ENCODE measurements at regions not wholly inside any gene's neighbourhood (a gene's known extent, or its start where the extent isn't known, plus 50 kb on each side); places are given as distances from the start of the nearest gene placed in this dataset.
"Not testable (repeated sequence)": the region's sequence is repeated elsewhere in the genome, so short reads cannot be mapped to it uniquely, and the experiment has no call there.

- no peak for DNase-seq (ENCODE audit: low spot score)
These were observed 134.8 kb downstream of the RTP5 start for GRCh38 chr2:242004223-242004901.

DNA sequence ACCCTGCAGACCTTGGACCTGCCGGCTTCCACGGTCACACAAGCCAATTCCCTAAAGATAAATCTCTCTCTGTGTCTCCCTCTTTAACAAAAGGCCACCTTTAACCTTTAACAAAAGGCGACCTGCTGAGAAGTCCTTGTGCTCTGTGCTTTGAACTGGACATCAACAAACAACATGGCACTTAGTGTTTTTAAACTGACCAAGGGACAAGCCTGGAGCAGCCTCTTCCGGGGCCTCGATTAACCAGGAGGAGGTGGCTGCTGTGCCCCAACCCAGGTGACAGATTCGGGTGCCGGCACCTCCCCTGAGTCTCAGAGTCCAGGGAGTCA, 135.3 kb downstream of the RTP5 start:
- no peak for DNase-seq (ENCODE audit: low spot score)

- not testable (repeated sequence) for DNase-seq (ENCODE audit: low spot score)
These were observed 136.6 kb downstream of the RTP5 start for GRCh38 chr2:242006091-242006634.

DNA sequence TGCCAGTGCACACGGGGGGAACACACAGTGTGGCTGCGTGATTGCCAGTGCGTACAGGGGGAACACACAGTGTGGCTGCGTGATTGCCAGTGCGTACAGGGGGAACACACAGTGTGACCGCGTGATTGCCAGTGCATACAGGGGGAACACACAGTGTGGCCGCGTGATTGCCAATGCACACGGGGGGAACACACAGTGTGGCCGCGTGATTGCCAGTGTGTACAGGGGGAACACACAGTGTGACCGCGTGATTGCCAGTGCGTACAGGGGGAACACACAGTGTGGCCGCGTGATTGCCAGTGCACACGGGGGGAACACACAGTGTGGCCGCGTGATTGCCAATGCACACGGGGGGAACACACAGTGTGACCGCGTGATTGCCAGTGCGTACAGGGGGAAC, 139.4 kb downstream of the RTP5 start:
- not testable (repeated sequence) for DNase-seq (ENCODE audit: low spot score)

- DNase-seq (ENCODE audit: low spot score), result not testable (repeated sequence)
These were observed 140.3 kb downstream of the RTP5 start for GRCh38 chr2:242009846-242010245.

DNA sequence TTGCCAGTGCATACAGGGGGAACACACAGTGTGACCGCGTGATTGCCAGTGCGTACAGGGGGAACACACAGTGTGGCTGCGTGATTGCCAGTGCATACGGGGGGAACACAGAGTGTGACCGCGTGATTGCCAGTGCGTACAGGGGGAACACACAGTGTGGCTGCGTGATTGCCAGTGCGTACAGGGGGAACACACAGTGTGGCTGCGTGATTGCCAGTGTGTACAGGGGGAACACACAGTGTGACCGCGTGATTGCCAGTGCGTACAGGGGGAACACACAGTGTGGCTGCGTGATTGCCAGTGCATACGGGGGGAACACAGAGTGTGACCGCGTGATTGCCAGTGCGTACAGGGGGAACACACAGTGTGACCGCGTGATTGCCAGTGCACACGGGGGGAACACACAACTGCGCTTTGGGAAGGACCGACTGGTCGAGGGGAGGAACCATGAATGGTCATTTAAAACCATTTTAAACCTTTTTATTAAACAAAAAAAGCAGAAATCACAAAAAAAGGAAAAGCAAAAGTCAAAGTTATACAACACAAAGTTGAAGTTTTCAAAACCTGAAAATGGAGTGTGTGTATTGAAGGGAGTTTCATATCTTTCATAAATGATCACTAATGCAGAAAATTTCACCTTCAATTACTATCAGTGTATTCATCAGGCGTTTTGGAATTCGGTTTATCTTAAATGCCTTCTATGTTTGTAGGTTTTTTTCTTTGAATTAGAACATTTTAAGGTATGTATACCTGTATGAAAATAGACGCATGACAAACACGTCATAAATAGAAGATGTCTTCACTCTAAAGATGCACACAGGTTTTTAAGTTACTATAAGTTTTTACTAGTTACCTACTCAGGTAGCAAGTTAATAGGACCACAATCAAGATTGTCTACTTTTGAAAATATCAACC, 141.0 kb downstream of the RTP5 start:
- not testable (repeated sequence) for DNase-seq (ENCODE audit: low spot score)

DNA sequence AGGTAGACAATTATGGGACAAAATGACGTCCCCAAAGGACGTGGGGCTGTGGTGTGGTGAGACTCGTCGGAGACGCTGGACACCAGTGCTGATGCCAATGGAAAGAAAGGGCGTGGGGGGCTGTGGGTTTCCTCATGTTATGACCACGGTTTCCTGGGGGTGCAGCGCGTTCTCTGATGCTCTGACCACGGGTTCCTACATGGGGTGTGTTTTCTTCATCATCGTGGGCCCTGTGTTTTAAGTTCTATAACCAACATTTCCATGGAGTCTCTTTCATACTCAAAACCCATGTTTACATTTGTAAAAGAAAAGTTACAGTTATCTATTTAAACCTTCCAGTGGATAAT, 141.6 kb downstream of the RTP5 start:
- DNase-seq (ENCODE audit: low spot score), result no peak

GRCh38 chr2:242011516-242011915, 142.0 kb downstream of the RTP5 start:
- DNase-seq (ENCODE audit: low spot score), result no peak

- DNase-seq (ENCODE audit: low spot score), result no peak
These were observed 142.6 kb downstream of the RTP5 start for GRCh38 chr2:242011991-242012764.

DNA sequence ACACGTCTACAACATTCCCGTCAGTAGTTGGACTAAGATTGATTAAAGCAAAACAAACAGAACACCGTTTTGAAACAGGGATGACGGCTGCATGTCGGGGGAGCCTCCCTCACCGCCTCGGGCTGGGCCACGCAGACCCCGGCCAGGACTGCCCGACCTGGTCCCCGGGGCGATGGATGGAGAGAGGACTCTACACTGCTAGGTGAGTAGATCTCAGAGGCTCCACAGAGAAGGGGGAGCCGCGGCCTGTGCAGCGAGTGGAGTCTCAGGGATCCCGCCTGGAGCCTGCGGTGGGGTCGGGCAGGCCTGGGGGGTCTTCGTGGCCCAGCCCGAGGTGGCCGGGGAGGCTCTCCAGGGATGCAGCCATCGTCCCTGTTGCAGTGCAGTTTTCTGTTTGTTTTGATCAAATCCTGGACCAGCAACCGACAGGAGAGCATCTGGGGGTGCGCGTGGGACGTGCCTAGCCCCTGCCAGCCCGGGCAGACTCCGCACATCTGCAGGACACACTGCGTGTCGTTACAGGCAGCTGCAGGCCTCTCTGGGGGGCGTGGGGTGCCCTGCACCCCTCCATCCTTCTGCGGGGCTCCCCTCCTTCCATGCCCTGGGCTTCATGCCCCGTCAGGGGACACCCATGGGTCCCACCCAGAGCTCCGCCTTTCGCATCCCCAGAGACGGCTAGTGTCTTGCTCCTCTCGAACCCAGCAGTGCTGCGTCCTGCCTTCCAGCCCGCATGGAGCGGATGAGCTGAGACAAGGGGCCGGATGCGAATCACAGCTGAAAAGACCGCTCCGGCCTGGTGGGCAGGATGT, 143.6 kb downstream of the RTP5 start:
- DNase-seq (ENCODE audit: low spot score), result no peak

GRCh38 chr2:242013771-242014170, 144.2 kb downstream of the RTP5 start:
- no peak for DNase-seq (ENCODE audit: low spot score)

- no peak for DNase-seq (ENCODE audit: low spot score)
These were observed 145.9 kb downstream of the RTP5 start for GRCh38 chr2:242015108-242016065.

- DNase-seq (ENCODE audit: low spot score), result no peak
These were observed 147.6 kb downstream of the RTP5 start for GRCh38 chr2:242017086-242017485.

GRCh38 chr2:242018416-242018815, 148.9 kb downstream of the RTP5 start:
- DNase-seq (ENCODE audit: low spot score), result not testable (repeated sequence)

- DNase-seq (ENCODE audit: low spot score), result no peak
These were observed 149.8 kb downstream of the RTP5 start for GRCh38 chr2:242019344-242019743.

DNA sequence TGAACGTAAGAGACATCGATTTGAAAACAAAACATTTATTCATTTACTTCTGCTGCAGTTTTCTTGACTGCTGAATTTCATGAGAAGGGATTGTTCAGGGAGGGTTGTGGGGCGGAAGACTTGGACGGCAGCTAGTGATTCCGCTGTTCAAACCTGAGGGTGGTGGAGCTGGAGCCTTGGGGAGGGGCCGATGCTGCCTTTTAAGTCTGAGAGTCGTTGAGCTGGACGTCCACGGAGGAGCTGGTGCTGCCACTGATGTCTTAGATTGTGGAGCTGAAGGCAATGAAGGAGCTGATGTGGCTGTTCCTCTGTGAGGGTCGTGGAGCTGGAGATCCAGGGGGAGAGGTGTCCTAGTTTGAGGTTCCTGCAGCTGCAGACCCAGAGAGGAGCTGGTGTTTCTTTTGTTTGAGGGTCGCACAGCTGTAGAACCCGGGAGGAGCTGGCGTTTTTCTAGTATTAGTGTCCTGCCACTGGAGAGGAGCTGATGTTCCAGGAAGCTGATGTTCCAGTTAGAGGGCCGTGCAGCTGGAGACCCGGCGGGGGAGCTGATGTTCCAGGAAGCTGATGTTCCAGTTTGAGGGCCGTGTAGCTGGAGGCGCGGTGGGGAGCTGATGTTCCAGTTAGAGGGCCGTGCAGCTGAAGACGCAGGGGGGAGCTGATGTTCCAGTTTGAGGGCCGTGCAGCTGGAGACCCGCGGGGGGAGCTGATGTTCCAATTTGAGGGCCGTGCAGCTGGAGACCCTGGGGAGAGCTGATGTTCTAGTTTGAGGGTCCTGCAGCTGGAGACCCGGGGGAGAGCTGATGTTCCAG, 150.9 kb downstream of the RTP5 start:
- no peak for DNase-seq (ENCODE audit: low spot score)

DNA sequence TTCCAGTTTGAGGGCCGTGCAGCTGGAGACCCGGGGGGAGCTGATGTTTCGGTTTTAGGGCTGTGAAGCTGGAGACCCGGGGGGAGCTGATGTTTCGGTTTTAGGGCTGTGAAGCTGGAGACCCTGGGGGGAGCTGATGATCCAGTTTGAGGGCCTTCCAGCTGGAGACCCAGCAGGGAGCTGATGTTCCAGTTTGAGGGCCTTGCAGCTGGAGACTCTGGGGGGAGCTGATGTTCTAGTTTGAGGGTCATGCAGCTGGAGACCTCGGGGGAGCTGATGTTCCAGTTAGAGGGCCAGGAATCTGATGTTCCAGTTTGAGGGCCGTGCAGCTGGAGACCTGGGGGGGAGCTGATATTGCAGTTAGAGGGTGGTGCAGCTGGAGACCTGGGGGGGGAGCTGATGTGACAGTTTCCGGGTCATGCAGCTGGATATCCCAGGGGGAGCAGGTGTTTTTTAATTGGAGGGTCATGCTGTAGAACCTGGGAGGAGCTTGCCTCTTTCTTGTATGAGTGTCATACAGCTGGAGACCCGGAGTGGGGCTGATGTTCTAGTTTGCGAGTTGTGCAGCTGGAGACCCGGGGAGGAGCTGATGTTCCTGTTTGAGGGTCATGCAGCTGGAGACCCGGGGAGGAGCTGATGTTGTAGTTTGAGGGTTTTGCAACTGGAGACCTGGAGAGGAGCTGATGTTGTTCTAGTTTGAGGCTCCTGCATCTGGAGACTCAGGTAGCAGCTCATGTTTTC, 153.2 kb downstream of the RTP5 start:
- no peak for DNase-seq (ENCODE audit: low spot score)

GRCh38 chr2:242024751-242025355, 155.3 kb downstream of the RTP5 start:
- no peak for DNase-seq (ENCODE audit: low spot score)
